WTC11 (cell line): ENCODE measurements at regions not wholly inside any gene's neighbourhood (a gene's known extent, or its start where the extent isn't known, plus 50 kb on each side); places are given as distances from the start of the nearest gene placed in this dataset.

Experiments used
- CREB1 ChIP-seq: sonication (generic); formaldehyde crosslinking; IDR thresholded peaks from 2 replicates; pipeline ENCODE4 v1.8.0; 2023; ENCODE audit warnings: mild to moderate bottlenecking, missing genetic modification reagents
- FOXJ3 ChIP-seq: sonication (generic); formaldehyde crosslinking; IDR thresholded peaks from 2 replicates; pipeline ENCODE4 v1.9.0; 2021; ENCODE audit warnings: missing genetic modification reagents, mild to moderate bottlenecking, borderline replicate concordance
- FOXK1 ChIP-seq: sonication (generic); formaldehyde crosslinking; IDR thresholded peaks from 2 replicates; pipeline ENCODE4 v1.8.0; 2022; ENCODE audit warnings: mild to moderate bottlenecking, moderate library complexity, missing genetic modification reagents
- MAX ChIP-seq: sonication (generic); formaldehyde crosslinking; IDR thresholded peaks from 2 replicates; pipeline ENCODE4 v1.8.0; 2022; ENCODE audit warnings: mild to moderate bottlenecking, missing genetic modification reagents
- NFE2L1 ChIP-seq: sonication (generic); formaldehyde crosslinking; IDR thresholded peaks from 2 replicates; pipeline ENCODE4 v1.8.1; 2023; ENCODE audit warnings: missing genetic modification reagents
- NR2C2 ChIP-seq: sonication (generic); formaldehyde crosslinking; IDR thresholded peaks from 2 replicates; pipeline ENCODE4 v1.8.0; 2022; ENCODE audit warnings: mild to moderate bottlenecking, missing genetic modification reagents
- TF ChIP-seq, protein P1 (sequence below): fragments of 200-600 bp; IDR thresholded peaks from 2 replicates; pipeline ENCODE4 v1.8.0; 2022; ENCODE audit warnings: antibody characterized with exemption

DNA sequence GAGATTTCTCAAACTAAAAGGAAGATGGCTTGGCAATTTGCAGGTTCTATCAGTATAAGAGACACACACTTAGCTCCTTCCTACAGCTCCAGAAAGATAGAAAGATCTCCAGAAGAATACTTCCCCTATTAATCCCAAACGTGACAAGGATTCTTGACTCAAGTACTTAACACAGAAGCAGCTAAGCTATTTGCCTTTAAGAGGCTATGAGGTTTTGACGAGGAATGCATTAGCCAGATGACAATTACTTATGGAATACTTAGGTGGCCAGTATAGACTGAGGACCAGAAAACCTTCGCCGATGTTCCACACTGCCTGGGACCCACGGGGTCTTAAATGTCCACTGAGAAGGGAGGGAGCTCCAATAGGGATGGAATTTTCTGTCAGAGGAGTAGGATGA, 340.5 kb upstream of the KIF2A start:
- TF ChIP-seq NFE2L1 (CRISPR knock-in tag) (no peak), CREB1 (CRISPR knock-in tag) (no peak), NR2C2 (CRISPR knock-in tag) (no peak), FOXK1 (no peak), MAX (CRISPR knock-in tag) (no peak), FOXJ3 (CRISPR knock-in tag) (no peak)
- TF ChIP-seq, protein P1, sequence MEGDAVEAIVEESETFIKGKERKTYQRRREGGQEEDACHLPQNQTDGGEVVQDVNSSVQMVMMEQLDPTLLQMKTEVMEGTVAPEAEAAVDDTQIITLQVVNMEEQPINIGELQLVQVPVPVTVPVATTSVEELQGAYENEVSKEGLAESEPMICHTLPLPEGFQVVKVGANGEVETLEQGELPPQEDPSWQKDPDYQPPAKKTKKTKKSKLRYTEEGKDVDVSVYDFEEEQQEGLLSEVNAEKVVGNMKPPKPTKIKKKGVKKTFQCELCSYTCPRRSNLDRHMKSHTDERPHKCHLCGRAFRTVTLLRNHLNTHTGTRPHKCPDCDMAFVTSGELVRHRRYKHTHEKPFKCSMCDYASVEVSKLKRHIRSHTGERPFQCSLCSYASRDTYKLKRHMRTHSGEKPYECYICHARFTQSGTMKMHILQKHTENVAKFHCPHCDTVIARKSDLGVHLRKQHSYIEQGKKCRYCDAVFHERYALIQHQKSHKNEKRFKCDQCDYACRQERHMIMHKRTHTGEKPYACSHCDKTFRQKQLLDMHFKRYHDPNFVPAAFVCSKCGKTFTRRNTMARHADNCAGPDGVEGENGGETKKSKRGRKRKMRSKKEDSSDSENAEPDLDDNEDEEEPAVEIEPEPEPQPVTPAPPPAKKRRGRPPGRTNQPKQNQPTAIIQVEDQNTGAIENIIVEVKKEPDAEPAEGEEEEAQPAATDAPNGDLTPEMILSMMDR: no peak
